GM12878 (cell line): ENCODE measurements at regions not wholly inside any gene's neighbourhood (a gene's known extent, or its start where the extent isn't known, plus 50 kb on each side); places are given as distances from the start of the nearest gene placed in this dataset.

Source experiments
- ATAC-seq: fragments of 200-7000 bp; cut with Tn5 transposase; 3 replicates; pipeline ENCODE4 v1.9.1; 2020; ENCODE audit warnings: mild to moderate bottlenecking, moderate library complexity
- BruUV-seq: library from RNA; stranded (reverse); fragments of 400-500 nt; replicated peaks from 2 replicates; lab custom pipeline; 2021; lab: Mats Ljungman, UMichigan
- CTCF ChIA-PET: fragments of 300-600 bp; sonication (Branson Sonifier 250); formaldehyde crosslinking; extraction: SDS; loops from one replicate; lab custom pipeline; 2021; ENCODE audit warnings: inconsistent platforms; lab: Yijun Ruan, JAX
- POLR2A ChIA-PET: fragments of 350-600 bp; formaldehyde crosslinking; extraction: SDS; loops from one replicate; lab custom pipeline; 2021; ENCODE audit warnings: inconsistent platforms; lab: Charles Lee
- RAD21 ChIA-PET: fragments of 300-600 bp; sonication (Branson Sonifier 250); formaldehyde crosslinking; loops from one replicate; lab custom pipeline; 2023; ENCODE audit warnings: antibody characterized with exemption; ENCODE audit not compliant: unreplicated experiment; lab: Charles Lee
- SMC1A ChIA-PET: fragments of 300-600 bp; sonication (Branson Sonifier 250); formaldehyde crosslinking; loops from one replicate; lab custom pipeline; 2023; ENCODE audit not compliant: unreplicated experiment, uncharacterized antibody; lab: Charles Lee
- DNase-seq: peaks from one replicate; pipeline ENCODE4 v3.0.0-alpha.2; 2011; ENCODE audit warnings: low read depth, low spot score
- FAIRE-seq: peaks from 3 replicates; lab custom pipeline; 2011; peaks lifted over from hg19 to GRCh38; lab: Jason Lieb, UNC
- H2AFZ ChIP-seq: 2 replicates; pipeline ENCODE4 v1.6.0; 2011; ENCODE audit warnings: low read depth, low read length, control low read depth; ENCODE audit not compliant: control insufficient read depth
- H3K27ac ChIP-seq: 2 replicates; pipeline ENCODE4 v1.5.1; 2011; ENCODE audit warnings: control low read depth; ENCODE audit not compliant: control insufficient read depth, insufficient read depth
- H3K27me3 ChIP-seq, 2 experiments: replicated peaks in 1 of 2; 2 replicates each; pipeline versions ENCODE4 v1.6.0 to v1.6.1; 2011; ENCODE audit warnings: low read length in 1 of 2; ENCODE audit not compliant: control insufficient read depth in 2 of 2, insufficient read depth in 2 of 2
- H3K36me3 ChIP-seq, 2 experiments: 2 replicates each; pipeline ENCODE4 v1.5.1; 2011; ENCODE audit warnings: low read length in 1 of 2; ENCODE audit not compliant: control insufficient read depth in 2 of 2, insufficient read depth in 2 of 2
- H3K4me1 ChIP-seq: 2 replicates; pipeline ENCODE4 v1.6.1; 2011; ENCODE audit warnings: mild to moderate bottlenecking, low read length, moderate library complexity, mixed read lengths; ENCODE audit not compliant: control insufficient read depth, insufficient read depth
- H3K4me2 ChIP-seq: 2 replicates; pipeline ENCODE4 v1.6.0; 2011; ENCODE audit warnings: control low read depth; ENCODE audit not compliant: control insufficient read depth, insufficient read depth
- H3K4me3 ChIP-seq: fragments of 200-600 bp; sonication (generic); 2 replicates; pipeline ENCODE4 v1.5.1; 2016
- H3K79me2 ChIP-seq: 2 replicates; pipeline ENCODE4 v1.6.0; 2011; ENCODE audit warnings: low read length; ENCODE audit not compliant: control insufficient read depth, insufficient read depth
- H3K9ac ChIP-seq: 2 replicates; pipeline ENCODE4 v1.8.0; 2011; ENCODE audit warnings: low read length, control low read depth, mixed read lengths; ENCODE audit not compliant: control insufficient read depth, insufficient read depth
- H3K9me3 ChIP-seq: replicated peaks from 3 replicates; pipeline ENCODE4 v1.5.1; 2011; ENCODE audit warnings: mild to moderate bottlenecking, low read length; ENCODE audit not compliant: control insufficient read depth, insufficient read depth
- H4K20me1 ChIP-seq: 2 replicates; pipeline ENCODE4 v1.6.0; 2011; ENCODE audit not compliant: control insufficient read depth, insufficient read depth
- ATF7 ChIP-seq: fragments of 450-650 bp; IDR thresholded peaks from 2 replicates; pipeline ENCODE4 v1.6.1; 2016; ENCODE audit warnings: low read depth, mild to moderate bottlenecking
- BRCA1 ChIP-seq: IDR thresholded peaks from 2 replicates; pipeline ENCODE4 v1.6.1; 2011; ENCODE audit warnings: low read depth, low read length, improper control_type of control experiment
- MTA2 ChIP-seq: fragments of 450-650 bp; IDR thresholded peaks from 2 replicates; pipeline ENCODE4 v1.6.1; 2016; ENCODE audit warnings: low read depth, mild to moderate bottlenecking, moderate library complexity
- RCOR1 ChIP-seq: conservative IDR thresholded peaks from 2 replicates; pipeline ENCODE4 v1.6.1; 2012; ENCODE audit warnings: low read depth, low read length, improper control_type of control experiment
- SMAD1 ChIP-seq: fragments of 450-650 bp; IDR thresholded peaks from 2 replicates; pipeline ENCODE4 v1.6.1; 2018; ENCODE audit warnings: mild to moderate bottlenecking, low read depth; ENCODE audit not compliant: partially characterized antibody
- STAT1 ChIP-seq: fragments of 450-650 bp; conservative IDR thresholded peaks from 2 replicates; pipeline ENCODE4 v1.6.1; 2014; ENCODE audit warnings: antibody characterized with exemption, mild to moderate bottlenecking
- TCF12 ChIP-seq: IDR thresholded peaks from 2 replicates; pipeline ENCODE4 v1.6.1; 2011; ENCODE audit warnings: low read depth, mild to moderate bottlenecking, low read length
- WRNIP1 ChIP-seq: IDR thresholded peaks from 2 replicates; pipeline ENCODE4 v1.6.1; 2011; ENCODE audit warnings: low read depth, low read length, improper control_type of control experiment, borderline replicate concordance
- ZBTB33 ChIP-seq: fragments of 450-650 bp; IDR thresholded peaks from 2 replicates; pipeline ENCODE4 v1.6.1; 2017; ENCODE audit warnings: mild to moderate bottlenecking
- WGBS: methylation state at CpG from one replicate; pipeline ENCODE4 v1.1.6; 2016; ENCODE audit warnings: low lambda C conversion rate; ENCODE audit not compliant: insufficient replicate concordance, insufficient coverage; ENCODE audit errors: missing lambda C conversion rate; 5-methylcytosine and 5-hydroxymethylcytosine counted together
- in situ Hi-C: fragments of 300-500 bp; cut with MboI; formaldehyde crosslinking; loops from 9 replicates; pipeline ENCODE4 v1.14.3; 2018; ENCODE audit warnings: mixed read lengths
- intact Hi-C: fragments of 100-400 bp; cut with micrococcal nuclease; formaldehyde crosslinking; loops from one replicate; pipeline ENCODE4 v1.14.2; 2022; ENCODE audit not compliant: unreplicated experiment
- TF ChIP-seq, protein P1 (sequence below): IDR thresholded peaks from 2 replicates; pipeline ENCODE4 v1.6.1; 2012; ENCODE audit warnings: low read depth, low read length, improper control_type of control experiment
- TF ChIP-seq, protein P2 (sequence below): fragments of 450-650 bp; IDR thresholded peaks from 2 replicates; pipeline ENCODE4 v1.6.1; 2016; ENCODE audit warnings: mild to moderate bottlenecking
- TF ChIP-seq, protein P3 (sequence below): IDR thresholded peaks from 2 replicates; pipeline ENCODE4 v1.6.1; 2012; ENCODE audit warnings: low read depth, low read length, improper control_type of control experiment

GRCh38 chr4:31104043-31104442 lies 383.9 kb downstream of the PCDH7 start:
- Histone ChIP-seq H3K27ac (no peak overlapping the region), H2AFZ (no peak overlapping the region), H3K9me3 (no peaks in the 10 kb centered on the region), H3K36me3 (no peaks in the 10 kb centered on the region), H3K9ac (no peak overlapping the region), H3K79me2 (no peaks in the 10 kb centered on the region), H3K4me1 (no peaks in the 10 kb centered on the region), H3K4me2 (no peak overlapping the region), H3K27me3 (no peaks in the 10 kb centered on the region), H3K4me3 (no peak overlapping the region)
- no TSS peak for BruUV-seq
- in situ Hi-C loops (no loop called here), intact Hi-C loops (no loop called here)
- DNase-seq: no peak
- 38% methylated on average over 1 of the region's 1 CpG for WGBS
- no peak for FAIRE-seq
- POLR2A ChIA-PET: no interaction called here
- SMC1A ChIA-PET: no interaction called here
- RAD21 ChIA-PET: no interaction called here
- CTCF ChIA-PET: no interaction called here
- ATAC-seq: no peak
- TF ChIP-seq, protein P1, sequence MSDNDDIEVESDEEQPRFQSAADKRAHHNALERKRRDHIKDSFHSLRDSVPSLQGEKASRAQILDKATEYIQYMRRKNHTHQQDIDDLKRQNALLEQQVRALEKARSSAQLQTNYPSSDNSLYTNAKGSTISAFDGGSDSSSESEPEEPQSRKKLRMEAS: no peak
- no peak for TF ChIP-seq RCOR1
- TF ChIP-seq, protein P2, sequence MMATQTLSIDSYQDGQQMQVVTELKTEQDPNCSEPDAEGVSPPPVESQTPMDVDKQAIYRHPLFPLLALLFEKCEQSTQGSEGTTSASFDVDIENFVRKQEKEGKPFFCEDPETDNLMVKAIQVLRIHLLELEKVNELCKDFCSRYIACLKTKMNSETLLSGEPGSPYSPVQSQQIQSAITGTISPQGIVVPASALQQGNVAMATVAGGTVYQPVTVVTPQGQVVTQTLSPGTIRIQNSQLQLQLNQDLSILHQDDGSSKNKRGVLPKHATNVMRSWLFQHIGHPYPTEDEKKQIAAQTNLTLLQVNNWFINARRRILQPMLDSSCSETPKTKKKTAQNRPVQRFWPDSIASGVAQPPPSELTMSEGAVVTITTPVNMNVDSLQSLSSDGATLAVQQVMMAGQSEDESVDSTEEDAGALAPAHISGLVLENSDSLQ: no peak
- no peak for TF ChIP-seq STAT1
- no peak for TF ChIP-seq BRCA1
- TF ChIP-seq TCF12: no peak
- TF ChIP-seq SMAD1: no peak
- no peak for TF ChIP-seq ZBTB33
- TF ChIP-seq ATF7: no peak
- TF ChIP-seq MTA2: no peak
- no peak for TF ChIP-seq WRNIP1
- TF ChIP-seq, protein P3, sequence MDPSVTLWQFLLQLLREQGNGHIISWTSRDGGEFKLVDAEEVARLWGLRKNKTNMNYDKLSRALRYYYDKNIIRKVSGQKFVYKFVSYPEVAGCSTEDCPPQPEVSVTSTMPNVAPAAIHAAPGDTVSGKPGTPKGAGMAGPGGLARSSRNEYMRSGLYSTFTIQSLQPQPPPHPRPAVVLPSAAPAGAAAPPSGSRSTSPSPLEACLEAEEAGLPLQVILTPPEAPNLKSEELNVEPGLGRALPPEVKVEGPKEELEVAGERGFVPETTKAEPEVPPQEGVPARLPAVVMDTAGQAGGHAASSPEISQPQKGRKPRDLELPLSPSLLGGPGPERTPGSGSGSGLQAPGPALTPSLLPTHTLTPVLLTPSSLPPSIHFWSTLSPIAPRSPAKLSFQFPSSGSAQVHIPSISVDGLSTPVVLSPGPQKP: no peak
- TF ChIP-seq, all 136 proteins: peak for 0
- no peaks in the 10 kb centered on the region for H4K20me1 ChIP-seq
